ENCODE measurements at regions not wholly inside any gene's neighbourhood (a gene's known extent, or its start where the extent isn't known, plus 50 kb on each side); places are given as distances from the start of the nearest gene placed in this dataset.
A peak's percentile ranks its signal among the peaks of the same experiment; 100 is the strongest.
"Not testable (repeated sequence)": the region's sequence is repeated elsewhere in the genome, so short reads cannot be mapped to it uniquely, and the experiment has no call there.

GRCh38 chr4:118418396-118418795 is 65.6 kb upstream of the PRSS12 start:
- Histone ChIP-seq H2BK15ac (ENCODE audit: low read depth, low read length) (peak overlapping the region; percentile 80; the same call in 1 of the 3 replicates), H3K14ac (replicated peaks; ENCODE audit: low read depth, low read length) (0 out of 2 replicates have a peak overlapping the region, but pooled peaks have one; percentile 59), H4K8ac (ENCODE audit: low read depth in 2 of 2, low read length in 2 of 2) (peak overlapping the region in 1 of 2 experiments; percentile 25; a peak in 1 of 4 replicates), H3K18ac (ENCODE audit: low read depth, low read length) (peak overlapping the region; percentile 20; the same call in 1 of the 2 replicates), H3K4ac (ENCODE audit: low read depth, low read length) (peak overlapping the region; percentile 61; the same call in 1 of the 2 replicates), H2BK20ac (ENCODE audit: low read depth, low read length) (peak overlapping the region; percentile 76; the same call in 1 of the 2 replicates), H2BK5ac (ENCODE audit: low read depth, low read length, poor library complexity, severe bottlenecking) (peak overlapping the region; percentile 39)
- H3K23ac ChIP-seq (ENCODE audit: low read depth, low read length); H3K4me1 ChIP-seq (ENCODE audit: control insufficient read depth, insufficient read depth, low read length); H3K9me3 ChIP-seq (ENCODE audit: control insufficient read depth, insufficient read depth, low read length); H3K4me2 ChIP-seq (ENCODE audit: low read depth, low read length); H3K36me3 ChIP-seq (ENCODE audit: control insufficient read depth, insufficient read depth, low read length); CTCF ChIA-PET; H2AFZ ChIP-seq (replicated peaks; ENCODE audit: low read length, poor library complexity); POLR2A ChIA-PET (ENCODE audit: unreplicated experiment); H2BK120ac ChIP-seq (ENCODE audit: low read depth, low read length); H4K20me1 ChIP-seq (ENCODE audit: insufficient read depth, low read length); H2AK5ac ChIP-seq (ENCODE audit: low read depth, low read length); ATAC-seq (ENCODE audit: low read depth); DNase-seq; H3K27me3 ChIP-seq (ENCODE audit: control insufficient read depth, insufficient read depth, low read length); H3K9me1 ChIP-seq (ENCODE audit: insufficient read depth, low read length); H4K5ac ChIP-seq (ENCODE audit: low read depth, low read length); H3K9ac ChIP-seq (ENCODE audit: low read depth, low read length); dilution Hi-C loops (cut with HindIII; ENCODE audit: low sequenced_read_pairs, unreplicated experiment); H3K27ac ChIP-seq (ENCODE audit: insufficient read depth, low read length); H3K56ac ChIP-seq (ENCODE audit: extremely low read depth, insufficient read depth, low read length); H3K79me1 ChIP-seq (ENCODE audit: low read depth in 1 of 2, low read length in 2 of 2); BruUV-seq (replicated peaks); H4K91ac ChIP-seq (ENCODE audit: insufficient read depth, low read depth, low read length); H2AK9ac ChIP-seq (replicated peaks; ENCODE audit: low read depth, low read length, poor library complexity); H3K4me3 ChIP-seq (ENCODE audit: insufficient read depth, low read depth, low read length); in situ Hi-C loops (cut with MboI; ENCODE audit: low sequenced_read_pairs): not testable (repeated sequence)
- WGBS, 2 experiments (ENCODE audit: extremely low coverage in 2 of 2, insufficient read length in 1 of 2): no CpG with 5 or more reads among the region's 2 CpGs
- intact Hi-C loops (cut with micrococcal nuclease): loop anchor here (5.0 kb wide), 2 partner anchors 66 to 136 kb away; partner anchors contain the start of gene PRSS12

GRCh38 chr4:118419626-118420025 is 66.8 kb upstream of the PRSS12 start:
- intact Hi-C loops (cut with micrococcal nuclease): loop anchor here (5.0 to 10.0 kb wide), 4 partner anchors 67 to 545 kb away; partner anchors contain the start of genes METTL14 and PRSS12
- H3K27me3 ChIP-seq (ENCODE audit: control insufficient read depth, insufficient read depth, low read length); H4K91ac ChIP-seq (ENCODE audit: insufficient read depth, low read depth, low read length); H3K4me2 ChIP-seq (ENCODE audit: low read depth, low read length); H2BK20ac ChIP-seq (ENCODE audit: low read depth, low read length); DNase-seq; H3K9ac ChIP-seq (ENCODE audit: low read depth, low read length); H3K14ac ChIP-seq (replicated peaks; ENCODE audit: low read depth, low read length); H3K9me3 ChIP-seq (ENCODE audit: control insufficient read depth, insufficient read depth, low read length); H3K4ac ChIP-seq (ENCODE audit: low read depth, low read length); H2BK15ac ChIP-seq (ENCODE audit: low read depth, low read length); H2AK9ac ChIP-seq (replicated peaks; ENCODE audit: low read depth, low read length, poor library complexity); dilution Hi-C loops (cut with HindIII; ENCODE audit: low sequenced_read_pairs, unreplicated experiment); H3K27ac ChIP-seq (ENCODE audit: insufficient read depth, low read length); in situ Hi-C loops (cut with MboI; ENCODE audit: low sequenced_read_pairs); H4K20me1 ChIP-seq (ENCODE audit: insufficient read depth, low read length); H3K56ac ChIP-seq (ENCODE audit: extremely low read depth, insufficient read depth, low read length); ATAC-seq (ENCODE audit: low read depth); H3K4me1 ChIP-seq (ENCODE audit: control insufficient read depth, insufficient read depth, low read length); H2BK120ac ChIP-seq (ENCODE audit: low read depth, low read length); H3K23ac ChIP-seq (ENCODE audit: low read depth, low read length); BruUV-seq (replicated peaks); H4K8ac ChIP-seq (ENCODE audit: low read depth in 2 of 2, low read length in 2 of 2); H3K36me3 ChIP-seq (ENCODE audit: control insufficient read depth, insufficient read depth, low read length); H2AFZ ChIP-seq (replicated peaks; ENCODE audit: low read length, poor library complexity); H3K9me1 ChIP-seq (ENCODE audit: insufficient read depth, low read length); H2BK5ac ChIP-seq (ENCODE audit: low read depth, low read length, poor library complexity, severe bottlenecking); POLR2A ChIA-PET (ENCODE audit: unreplicated experiment); H3K79me1 ChIP-seq (ENCODE audit: low read depth in 1 of 2, low read length in 2 of 2); H3K18ac ChIP-seq (ENCODE audit: low read depth, low read length); H3K4me3 ChIP-seq (ENCODE audit: insufficient read depth, low read depth, low read length); H4K5ac ChIP-seq (ENCODE audit: low read depth, low read length); CTCF ChIA-PET: not testable (repeated sequence)
- peak overlapping the region; percentile 16; the same call in 1 of the 2 replicates for H2AK5ac ChIP-seq (ENCODE audit: low read depth, low read length)
- no CpG with 5 or more reads among the region's 7 CpGs for WGBS, 2 experiments (ENCODE audit: extremely low coverage in 2 of 2, insufficient read length in 1 of 2)

Measured in IMR-90 (cell line).